Prostate gland (tissue), 2 donors: ENCODE measurements at regions not wholly inside any gene's neighbourhood (a gene's known extent, or its start where the extent isn't known, plus 50 kb on each side); places are given as distances from the start of the nearest gene placed in this dataset.

Experiments used
- DNase-seq: peaks from one replicate; pipeline ENCODE4 v3.0.0-alpha.2; 2019; ENCODE audit warnings: low spot score
- H3K27ac ChIP-seq, 2 donors: fragments of 200-600 bp; sonication (generic); 2 replicates each; pipeline ENCODE4 v1.5.1; 2017 to 2019
- H3K27me3 ChIP-seq: fragments of 200-600 bp; sonication (generic); replicated peaks from 2 replicates; pipeline ENCODE4 v1.5.1; 2019; ENCODE audit not compliant: insufficient read depth
- H3K36me3 ChIP-seq, 2 donors: fragments of 200-600 bp; sonication (generic); 1 replicate in 1 of 2; 2 replicates in 1 of 2; pipeline versions ENCODE4 v1.5.1 to v1.8.1; 2017 to 2019
- H3K4me1 ChIP-seq: fragments of 200-600 bp; sonication (generic); replicated peaks from 2 replicates; pipeline ENCODE4 v1.5.1; 2019
- H3K4me3 ChIP-seq, 2 donors: fragments of 200-600 bp; sonication (generic); 2 replicates each; pipeline ENCODE4 v1.5.1; 2017 to 2019
- H3K9me3 ChIP-seq: fragments of 200-600 bp; sonication (generic); 2 replicates; pipeline ENCODE4 v1.5.1; 2017
- POLR2A ChIP-seq: fragments of 450-650 bp; IDR thresholded peaks from one replicate; pipeline ENCODE4 v1.6.1; 2016; ENCODE audit warnings: antibody characterized with exemption, mild to moderate bottlenecking
- POLR2AphosphoS5 ChIP-seq: sonication (generic); formaldehyde crosslinking; IDR thresholded peaks from one replicate; pipeline ENCODE4 v1.6.1; 2017; ENCODE audit warnings: antibody characterized with exemption
- WGBS: methylation state at CpG from one replicate; pipeline ENCODE4 v1.1.5; 2018; 5-methylcytosine and 5-hydroxymethylcytosine counted together
- intact Hi-C: fragments of 100-400 bp; cut with DNase I; formaldehyde crosslinking; loops from one replicate; pipeline ENCODE4 v1.14.2; 2022
- TF ChIP-seq, protein P1 (sequence below), 4 experiments: fragments of 200-600 bp in 2 of 4; fragments of 450-650 bp in 2 of 4; sonication (generic) in 2 of 4; IDR thresholded peaks; 1 replicate in 3 of 4; 2 replicates in 1 of 4; pipeline ENCODE4 v1.5.1; 2016 to 2019; ENCODE audit warnings: antibody characterized with exemption in 4 of 4, mild to moderate bottlenecking in 2 of 4, moderate library complexity in 2 of 4

DNA sequence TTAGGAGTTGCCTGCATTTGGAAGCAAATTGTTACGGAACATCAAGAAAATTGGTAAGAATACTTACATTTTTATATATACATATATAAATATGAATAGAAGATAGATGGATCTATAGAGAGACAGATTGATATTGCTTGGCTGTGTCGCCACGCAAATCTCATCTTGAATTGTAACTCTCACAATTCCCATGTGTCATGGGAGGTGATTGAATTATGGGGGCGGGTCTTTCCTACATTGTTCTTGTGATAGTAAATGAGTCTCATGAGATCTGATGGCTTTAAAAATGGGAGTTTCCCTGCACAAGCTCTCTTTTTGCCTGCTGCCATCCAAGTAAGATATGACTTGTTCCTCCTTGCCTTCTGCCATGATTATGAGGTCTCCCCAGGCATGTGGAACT, 180.8 kb upstream of the HEY2 start:
- WGBS = 93% methylated on average over 4 of the region's 4 CpGs

DNA sequence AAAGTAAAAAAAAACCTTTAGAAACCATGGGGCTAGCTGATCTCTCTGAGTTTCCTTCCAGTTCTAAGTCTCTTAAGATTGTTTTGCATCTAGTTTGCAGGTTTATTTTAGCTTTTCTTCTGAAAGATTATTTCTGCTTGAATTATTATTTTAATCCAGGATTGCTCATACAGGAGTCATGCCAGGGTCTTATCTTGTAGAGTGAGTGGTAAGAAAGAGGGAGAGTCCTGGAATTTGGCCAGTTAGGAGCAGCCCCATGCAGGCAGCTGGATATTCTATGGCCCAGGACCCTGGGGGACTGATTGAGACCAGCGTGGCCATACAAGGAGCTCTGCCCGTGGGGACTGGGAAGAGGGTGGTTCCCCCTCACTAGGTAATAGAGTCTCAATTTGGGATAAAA, 178.9 kb upstream of the HEY2 start:
- DNase-seq = no peak
- no peaks in the 10 kb centered on the region for H3K36me3 ChIP-seq
- intact Hi-C loops = no loop called here
- no peaks in the 10 kb centered on the region for H3K27me3 ChIP-seq
- no peaks in the 10 kb centered on the region for H3K4me1 ChIP-seq
- H3K9me3 ChIP-seq = no peaks in the 10 kb centered on the region
- no peak overlapping the region for H3K27ac ChIP-seq
- H3K4me3 ChIP-seq = no peak overlapping the region
- TF ChIP-seq, protein P1, sequence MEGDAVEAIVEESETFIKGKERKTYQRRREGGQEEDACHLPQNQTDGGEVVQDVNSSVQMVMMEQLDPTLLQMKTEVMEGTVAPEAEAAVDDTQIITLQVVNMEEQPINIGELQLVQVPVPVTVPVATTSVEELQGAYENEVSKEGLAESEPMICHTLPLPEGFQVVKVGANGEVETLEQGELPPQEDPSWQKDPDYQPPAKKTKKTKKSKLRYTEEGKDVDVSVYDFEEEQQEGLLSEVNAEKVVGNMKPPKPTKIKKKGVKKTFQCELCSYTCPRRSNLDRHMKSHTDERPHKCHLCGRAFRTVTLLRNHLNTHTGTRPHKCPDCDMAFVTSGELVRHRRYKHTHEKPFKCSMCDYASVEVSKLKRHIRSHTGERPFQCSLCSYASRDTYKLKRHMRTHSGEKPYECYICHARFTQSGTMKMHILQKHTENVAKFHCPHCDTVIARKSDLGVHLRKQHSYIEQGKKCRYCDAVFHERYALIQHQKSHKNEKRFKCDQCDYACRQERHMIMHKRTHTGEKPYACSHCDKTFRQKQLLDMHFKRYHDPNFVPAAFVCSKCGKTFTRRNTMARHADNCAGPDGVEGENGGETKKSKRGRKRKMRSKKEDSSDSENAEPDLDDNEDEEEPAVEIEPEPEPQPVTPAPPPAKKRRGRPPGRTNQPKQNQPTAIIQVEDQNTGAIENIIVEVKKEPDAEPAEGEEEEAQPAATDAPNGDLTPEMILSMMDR (IDR thresholded peaks at IDR 0.05) = no peak
- TF ChIP-seq POLR2AphosphoS5 = no peak
- TF ChIP-seq POLR2A = no peak
- 81% methylated on average over 2 of the region's 2 CpGs for WGBS

More for the DNA sequence above, 180.8 kb upstream of the HEY2 start:
- no peaks in the 10 kb centered on the region for H3K4me1 ChIP-seq
- TF ChIP-seq, protein P1 (IDR thresholded peaks at IDR 0.05) = no peak
- no peak for TF ChIP-seq POLR2AphosphoS5
- no peak for TF ChIP-seq POLR2A
- no peak for DNase-seq
- intact Hi-C loops = no loop called here
- H3K27ac ChIP-seq = no peak overlapping the region
- no peak overlapping the region for H3K4me3 ChIP-seq
- H3K36me3 ChIP-seq = no peaks in the 10 kb centered on the region
- H3K27me3 ChIP-seq = no peaks in the 10 kb centered on the region
- no peaks in the 10 kb centered on the region for H3K9me3 ChIP-seq

DNA sequence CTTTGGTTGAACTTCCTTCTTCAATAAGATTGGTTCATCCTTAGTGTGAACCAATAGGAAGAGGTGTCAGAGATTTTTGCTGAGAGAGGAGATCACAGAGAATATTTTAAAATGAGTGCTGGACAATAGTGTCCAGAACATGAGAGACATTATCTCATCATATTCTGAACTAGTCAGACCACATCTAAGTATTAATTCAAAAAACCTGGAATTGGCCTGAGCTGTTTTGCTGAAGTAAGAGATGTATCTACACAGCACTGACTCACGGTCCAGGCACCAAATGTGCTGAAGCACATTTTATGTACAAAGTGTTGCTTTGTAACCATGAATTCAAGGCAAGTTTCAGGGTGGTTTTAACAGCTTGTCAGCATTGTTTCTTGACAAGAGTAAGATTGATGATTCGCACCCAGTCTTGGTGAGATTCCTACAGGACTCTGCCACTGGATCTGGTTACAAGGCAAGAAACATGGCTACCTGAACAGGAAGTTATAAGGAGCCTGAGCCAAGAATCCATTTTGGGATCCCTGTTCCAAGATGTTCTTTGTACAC, 178.2 kb upstream of the HEY2 start:
- H3K27me3 ChIP-seq = no peaks in the 10 kb centered on the region
- TF ChIP-seq, protein P1 (IDR thresholded peaks at IDR 0.05) = no peak
- TF ChIP-seq POLR2A (no peak), POLR2AphosphoS5 (no peak)
- no peak for DNase-seq
- H3K36me3 ChIP-seq = no peaks in the 10 kb centered on the region
- WGBS = 78% methylated on average over 2 of the region's 2 CpGs
- intact Hi-C loops = no loop called here
- no peak overlapping the region for H3K27ac ChIP-seq
- no peak overlapping the region for H3K4me3 ChIP-seq
- H3K9me3 ChIP-seq = no peaks in the 10 kb centered on the region
- no peaks in the 10 kb centered on the region for H3K4me1 ChIP-seq

DNA sequence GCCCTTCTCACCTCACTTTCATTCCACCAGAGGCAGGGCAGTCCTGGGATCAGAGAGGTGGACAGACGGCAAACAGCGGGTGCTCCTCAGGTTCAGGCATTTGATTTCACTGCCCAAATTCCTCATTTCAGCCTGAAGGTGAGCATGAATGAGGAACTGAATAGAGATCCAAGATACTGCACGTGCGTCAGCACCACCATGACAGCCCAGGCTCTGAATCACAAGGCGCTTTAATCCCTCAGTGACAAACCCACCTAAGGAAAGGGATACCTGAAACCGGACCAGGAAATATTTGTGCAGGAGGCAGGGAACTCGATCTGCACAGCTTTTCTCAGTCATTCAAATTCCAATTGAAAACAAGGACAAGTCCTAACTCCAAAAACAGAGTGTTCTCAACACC, 174.8 kb upstream of the HEY2 start:
- H3K27ac ChIP-seq = no peak overlapping the region
- TF ChIP-seq, protein P1 (IDR thresholded peaks at IDR 0.05) = no peak
- no peak for TF ChIP-seq POLR2A
- TF ChIP-seq POLR2AphosphoS5 = no peak
- no peaks in the 10 kb centered on the region for H3K36me3 ChIP-seq
- no peaks in the 10 kb centered on the region for H3K27me3 ChIP-seq
- 52% methylated on average over 7 of the region's 7 CpGs for WGBS
- H3K4me3 ChIP-seq = no peak overlapping the region
- H3K4me1 ChIP-seq = no peaks in the 10 kb centered on the region
- DNase-seq = no peak
- intact Hi-C loops = no loop called here
- H3K9me3 ChIP-seq = no peaks in the 10 kb centered on the region

DNA sequence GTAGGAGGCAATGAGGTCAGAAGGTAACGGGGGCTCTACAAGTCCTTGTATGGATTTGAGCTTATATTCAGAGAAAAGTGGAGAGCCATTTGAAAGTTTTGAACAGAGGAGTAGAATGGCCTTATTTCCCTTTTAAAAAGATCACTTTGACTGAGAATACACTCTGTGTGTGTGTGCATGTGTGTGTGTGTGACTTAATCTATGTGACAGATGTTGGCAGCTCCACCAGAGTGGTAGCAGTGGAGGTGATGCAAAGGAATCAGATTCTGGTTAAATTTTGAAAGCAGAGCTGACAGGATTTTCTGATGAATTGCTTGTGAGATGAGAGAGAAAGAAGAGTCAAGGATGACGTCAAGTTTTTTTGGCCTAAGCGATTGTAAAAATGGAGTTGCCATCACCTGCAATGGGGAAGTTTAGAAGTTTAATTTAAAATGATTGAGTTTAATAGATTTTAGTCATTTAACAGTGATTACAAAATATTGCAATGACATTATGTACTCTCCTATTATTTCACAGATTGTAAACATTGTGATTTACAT, 172.2 kb upstream of the HEY2 start:
- Histone ChIP-seq H3K4me1 (no peaks in the 10 kb centered on the region), H3K4me3 (no peak overlapping the region), H3K27ac (no peak overlapping the region), H3K36me3 (no peaks in the 10 kb centered on the region), H3K27me3 (no peaks in the 10 kb centered on the region), H3K9me3 (no peaks in the 10 kb centered on the region)
- DNase-seq = no peak
- TF ChIP-seq POLR2A = no peak
- intact Hi-C loops = no loop called here
- 78% methylated on average over 3 of the region's 3 CpGs for WGBS
